ENCODE measurements at regions not wholly inside any gene's neighbourhood (a gene's known extent, or its start where the extent isn't known, plus 50 kb on each side); places are given as distances from the start of the nearest gene placed in this dataset.

DNA sequence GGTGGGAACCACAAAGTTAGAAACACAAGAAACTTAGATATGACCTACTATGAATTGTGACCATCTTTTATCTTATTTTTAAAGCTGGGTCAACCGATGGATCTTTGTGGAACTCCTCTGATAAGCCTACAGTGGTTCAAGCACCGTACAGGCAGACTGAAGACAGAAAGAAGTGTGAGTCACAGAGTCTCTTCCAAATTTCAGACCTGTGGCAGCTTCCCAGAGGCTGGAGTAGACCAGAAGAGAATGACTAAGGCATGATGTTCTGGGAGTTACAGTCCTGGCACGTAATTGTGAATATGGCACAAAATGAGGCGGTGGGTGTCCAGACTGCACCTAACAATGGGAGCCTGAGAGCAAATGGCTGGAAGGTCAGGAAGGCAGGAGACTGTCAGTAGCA is 70.0 kb downstream of the LMO4 start:
- Histone ChIP-seq H3K27me3 (ENCODE audit: insufficient read depth in 3 of 3, low read length in 2 of 3) (no peaks in the 10 kb centered on the region), H3K4me3 (no peak overlapping the region), H3K9me3 (no peaks in the 10 kb centered on the region), H3K36me3 (ENCODE audit: insufficient read depth in 1 of 2, low read depth in 1 of 2) (no peaks in the 10 kb centered on the region), H3K4me1 (no peaks in the 10 kb centered on the region), H3K27ac (no peak overlapping the region)
- WGBS, 3 donors, result 86 to 90% (median 86%) methylated on average over 4 of the region's 4 CpGs
- DNase-seq (no peak), ATAC-seq (no peak)
- intact Hi-C loops (cut with DNase I), result no loop called here
- TF ChIP-seq, protein P1, sequence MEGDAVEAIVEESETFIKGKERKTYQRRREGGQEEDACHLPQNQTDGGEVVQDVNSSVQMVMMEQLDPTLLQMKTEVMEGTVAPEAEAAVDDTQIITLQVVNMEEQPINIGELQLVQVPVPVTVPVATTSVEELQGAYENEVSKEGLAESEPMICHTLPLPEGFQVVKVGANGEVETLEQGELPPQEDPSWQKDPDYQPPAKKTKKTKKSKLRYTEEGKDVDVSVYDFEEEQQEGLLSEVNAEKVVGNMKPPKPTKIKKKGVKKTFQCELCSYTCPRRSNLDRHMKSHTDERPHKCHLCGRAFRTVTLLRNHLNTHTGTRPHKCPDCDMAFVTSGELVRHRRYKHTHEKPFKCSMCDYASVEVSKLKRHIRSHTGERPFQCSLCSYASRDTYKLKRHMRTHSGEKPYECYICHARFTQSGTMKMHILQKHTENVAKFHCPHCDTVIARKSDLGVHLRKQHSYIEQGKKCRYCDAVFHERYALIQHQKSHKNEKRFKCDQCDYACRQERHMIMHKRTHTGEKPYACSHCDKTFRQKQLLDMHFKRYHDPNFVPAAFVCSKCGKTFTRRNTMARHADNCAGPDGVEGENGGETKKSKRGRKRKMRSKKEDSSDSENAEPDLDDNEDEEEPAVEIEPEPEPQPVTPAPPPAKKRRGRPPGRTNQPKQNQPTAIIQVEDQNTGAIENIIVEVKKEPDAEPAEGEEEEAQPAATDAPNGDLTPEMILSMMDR (IDR thresholded peaks at IDR 0.05), result no peak

DNA sequence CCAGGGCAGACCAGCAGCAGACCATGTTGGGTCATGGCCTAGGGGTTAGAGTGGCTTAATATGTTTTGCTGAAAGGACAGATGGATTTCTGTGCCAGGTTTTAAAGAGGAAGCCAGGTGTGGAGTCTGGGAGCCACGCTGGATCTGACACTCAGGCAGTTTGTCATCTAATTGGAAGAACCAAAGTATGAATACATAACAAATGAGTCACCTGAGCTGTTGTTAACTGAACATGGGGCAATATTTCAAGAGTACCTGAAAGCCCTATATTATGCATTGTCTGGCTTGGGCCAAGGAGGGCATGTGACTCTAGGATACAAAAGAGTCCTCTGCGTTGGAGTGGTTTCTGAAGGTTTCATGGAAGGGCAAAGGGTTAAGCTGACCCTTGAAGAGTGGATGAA is 70.6 kb downstream of the LMO4 start:
- Histone ChIP-seq H3K27ac (no peak overlapping the region), H3K4me1 (no peaks in the 10 kb centered on the region), H3K27me3 (ENCODE audit: insufficient read depth in 3 of 3, low read length in 2 of 3) (no peaks in the 10 kb centered on the region), H3K4me3 (no peak overlapping the region), H3K36me3 (ENCODE audit: insufficient read depth in 1 of 2, low read depth in 1 of 2) (no peaks in the 10 kb centered on the region), H3K9me3 (no peaks in the 10 kb centered on the region)
- intact Hi-C loops (cut with DNase I), result no loop called here
- 79 to 84% (median 80%) methylated on average over 2 of the region's 2 CpGs for WGBS, 3 donors
- DNase-seq (no peak), ATAC-seq (no peak)
- TF ChIP-seq, protein P1 (IDR thresholded peaks at IDR 0.05), result no peak

DNA sequence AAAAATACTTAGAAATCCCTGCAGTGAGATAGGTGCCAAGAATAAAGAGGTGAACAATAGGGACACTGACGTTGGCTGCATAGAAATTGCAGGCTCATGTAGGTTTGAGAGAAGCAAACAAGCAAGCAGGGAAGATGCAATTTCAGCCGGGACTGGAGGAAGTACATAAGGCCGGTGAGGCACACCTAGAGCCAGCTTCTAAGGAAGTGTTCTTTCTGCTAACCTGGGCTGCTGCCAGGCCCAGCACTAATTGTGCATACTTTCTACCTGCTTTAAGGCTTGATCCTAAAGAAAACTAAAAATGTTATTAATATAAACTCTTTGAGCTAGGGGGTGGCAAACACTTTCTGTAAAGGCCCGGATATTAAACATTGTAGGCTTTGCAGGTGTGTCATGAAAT is 71.0 kb downstream of the LMO4 start:
- intact Hi-C loops (cut with DNase I), result no loop called here
- DNase-seq, result no peak
- Histone ChIP-seq H3K4me1 (no peaks in the 10 kb centered on the region), H3K9me3 (no peaks in the 10 kb centered on the region), H3K27ac (no peak overlapping the region), H3K36me3 (ENCODE audit: insufficient read depth in 1 of 2, low read depth in 1 of 2) (no peaks in the 10 kb centered on the region), H3K4me3 (no peak overlapping the region), H3K27me3 (ENCODE audit: insufficient read depth in 3 of 3, low read length in 2 of 3) (no peaks in the 10 kb centered on the region)
- 67 to 83% (median 73%) methylated on average over 4 of the region's 4 CpGs for whole genome bisulfite sequencing, 3 donors
- TF ChIP-seq, protein P1 (IDR thresholded peaks at IDR 0.05), result no peak
- no peak for ATAC-seq

DNA sequence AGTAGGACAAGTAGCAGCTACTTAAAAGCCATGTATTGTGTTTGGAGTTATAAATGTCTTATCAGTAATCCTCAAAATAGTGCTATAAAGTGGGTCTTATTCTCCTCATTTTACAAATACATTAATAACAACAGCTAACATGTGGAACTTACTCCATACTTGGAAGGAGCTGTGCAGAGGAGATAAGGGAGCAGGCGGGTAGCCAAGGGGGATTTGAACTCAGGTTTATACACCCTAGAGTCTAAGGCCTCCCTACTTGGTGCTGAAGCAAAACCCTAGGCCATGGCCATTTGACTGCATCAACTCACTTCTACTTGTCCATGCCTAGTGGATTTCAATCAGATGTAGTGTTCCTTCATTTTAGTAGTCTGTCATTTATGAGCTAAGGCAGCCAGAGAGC is 72.1 kb downstream of the LMO4 start:
- no peaks in the 10 kb centered on the region for H3K9me3 ChIP-seq
- intact Hi-C loops (cut with DNase I), result no loop called here
- DNase-seq, result no peak
- no peaks in the 10 kb centered on the region for H3K36me3 ChIP-seq (ENCODE audit: insufficient read depth in 1 of 2, low read depth in 1 of 2)
- 92 to 100% (median 98%) methylated on average over 1 of the region's 1 CpG for WGBS, 3 donors
- H3K27ac ChIP-seq, result no peak overlapping the region
- ATAC-seq, result no peak
- no peaks in the 10 kb centered on the region for H3K27me3 ChIP-seq (ENCODE audit: insufficient read depth in 3 of 3, low read length in 2 of 3)
- TF ChIP-seq, protein P1 (IDR thresholded peaks at IDR 0.05), result no peak
- H3K4me3 ChIP-seq, result no peak overlapping the region
- H3K4me1 ChIP-seq, result no peaks in the 10 kb centered on the region

DNA sequence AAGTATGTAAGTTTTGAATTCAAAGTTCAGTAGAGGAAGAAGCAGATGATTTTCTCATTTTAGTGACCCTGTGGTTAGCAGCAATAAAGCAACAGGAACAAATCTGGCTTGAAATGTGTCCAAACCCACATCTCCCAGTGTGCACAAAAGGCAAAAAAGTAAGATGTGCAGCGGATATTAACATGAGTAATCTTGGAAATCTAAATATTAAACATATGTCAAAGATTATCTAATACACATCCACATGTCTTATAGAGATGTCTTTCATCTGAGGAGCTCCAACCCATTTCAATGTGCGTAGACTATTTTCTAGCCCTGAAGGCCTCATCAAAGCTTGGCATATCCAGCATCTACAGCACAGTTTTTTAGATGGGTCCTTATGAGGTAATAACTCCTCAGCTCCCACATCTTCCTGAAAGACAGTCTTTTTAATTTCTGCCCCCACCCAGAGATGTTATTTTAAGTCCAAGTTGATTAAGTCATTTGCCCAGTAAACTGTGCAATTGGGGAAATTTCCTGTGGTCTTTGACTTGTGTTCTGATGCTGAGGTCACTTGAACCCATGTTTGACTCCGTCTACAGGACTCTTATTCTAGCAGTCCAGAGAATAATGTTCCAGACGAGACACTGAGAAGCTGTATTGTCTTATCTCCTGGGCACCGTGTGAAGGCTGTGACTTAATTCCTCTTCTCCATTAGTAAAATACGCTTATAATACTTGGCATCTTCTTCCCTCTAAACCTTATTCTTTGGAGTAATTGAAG is 73.7 kb downstream of the LMO4 start:
- no peaks in the 10 kb centered on the region for H3K4me1 ChIP-seq
- H3K27ac ChIP-seq, result no peak overlapping the region
- TF ChIP-seq, protein P1 (IDR thresholded peaks at IDR 0.05), result no peak
- H3K9me3 ChIP-seq, result no peaks in the 10 kb centered on the region
- H3K4me3 ChIP-seq, result no peak overlapping the region
- intact Hi-C loops (cut with DNase I), result no loop called here
- 69 to 79% (median 75%) methylated on average over 6 of the region's 6 CpGs for WGBS, 3 donors
- H3K27me3 ChIP-seq (ENCODE audit: insufficient read depth in 3 of 3, low read length in 2 of 3), result no peaks in the 10 kb centered on the region
- H3K36me3 ChIP-seq (ENCODE audit: insufficient read depth in 1 of 2, low read depth in 1 of 2), result no peaks in the 10 kb centered on the region
- DNase-seq, result no peak
- ATAC-seq, result no peak
